ENCODE measurements at regions not wholly inside any gene's neighbourhood (a gene's known extent, or its start where the extent isn't known, plus 50 kb on each side); places are given as distances from the start of the nearest gene placed in this dataset.

GRCh38 chr17:34009912-34010311 lies 245.2 kb upstream of the CCL2 start:
- TF ChIP-seq CTCF (IDR thresholded peaks at IDR 0.05): no peak
- no peak for TF ChIP-seq POLR2A (IDR thresholded peaks at IDR 0.05)

Data from testis (tissue), 2 donors.